ENCODE measurements at regions not wholly inside any gene's neighbourhood (a gene's known extent, or its start where the extent isn't known, plus 50 kb on each side); places are given as distances from the start of the nearest gene placed in this dataset.
"Not testable (repeated sequence)": the region's sequence is repeated elsewhere in the genome, so short reads cannot be mapped to it uniquely, and the experiment has no call there.

DNA sequence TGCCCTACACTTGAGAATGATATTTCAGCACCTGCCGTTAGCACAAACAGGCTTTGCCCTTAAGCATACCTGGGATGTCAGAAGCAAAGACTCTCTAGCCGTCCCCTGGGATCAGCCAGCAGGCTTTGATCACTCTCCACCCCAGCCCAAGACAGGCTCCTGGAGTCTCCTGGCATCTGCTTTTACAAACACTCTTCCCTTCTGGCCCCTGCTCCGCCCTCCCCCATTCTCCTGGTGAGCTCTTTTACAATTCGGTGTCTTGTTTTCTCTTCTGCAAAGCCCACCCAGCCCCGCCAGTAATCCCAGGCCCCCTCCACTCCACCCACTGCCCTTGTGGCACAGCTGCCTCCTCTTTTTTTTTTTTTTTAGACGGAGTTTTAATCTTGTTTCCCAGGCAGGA, 50.4 kb downstream of the KATNIP start:
- ATAC-seq (ENCODE audit: poor library complexity) (no peak), DNase-seq (no peak)
- Mint-ChIP-seq H3K4me3 (no peak overlapping the region), H3K4me1 (ENCODE audit: low read depth) (no peaks in the 10 kb centered on the region), H3K27me3 (no peaks in the 10 kb centered on the region), H3K9me3 (no peaks in the 10 kb centered on the region), H3K36me3 (ENCODE audit: low read depth) (no peaks in the 10 kb centered on the region), H3K27ac (no peak overlapping the region)
- Histone ChIP-seq H3K27ac (ENCODE audit: low read depth in 1 of 2, low read length in 2 of 2) (no peak overlapping the region), H3K36me3 (ENCODE audit: insufficient read depth, low read length) (no peaks in the 10 kb centered on the region), H3K4me3 (ENCODE audit: low read length) (no peak overlapping the region), H3K9me3 (ENCODE audit: control insufficient read depth in 1 of 2, insufficient read depth in 1 of 2, low read length in 2 of 2) (no peaks in the 10 kb centered on the region), H3K27me3 (ENCODE audit: control insufficient read depth in 1 of 2, insufficient read depth in 2 of 2, low read length in 2 of 2) (no peaks in the 10 kb centered on the region), H3K4me1 (ENCODE audit: insufficient read depth, low read length) (no peaks in the 10 kb centered on the region)
- TF ChIP-seq, protein P1, sequence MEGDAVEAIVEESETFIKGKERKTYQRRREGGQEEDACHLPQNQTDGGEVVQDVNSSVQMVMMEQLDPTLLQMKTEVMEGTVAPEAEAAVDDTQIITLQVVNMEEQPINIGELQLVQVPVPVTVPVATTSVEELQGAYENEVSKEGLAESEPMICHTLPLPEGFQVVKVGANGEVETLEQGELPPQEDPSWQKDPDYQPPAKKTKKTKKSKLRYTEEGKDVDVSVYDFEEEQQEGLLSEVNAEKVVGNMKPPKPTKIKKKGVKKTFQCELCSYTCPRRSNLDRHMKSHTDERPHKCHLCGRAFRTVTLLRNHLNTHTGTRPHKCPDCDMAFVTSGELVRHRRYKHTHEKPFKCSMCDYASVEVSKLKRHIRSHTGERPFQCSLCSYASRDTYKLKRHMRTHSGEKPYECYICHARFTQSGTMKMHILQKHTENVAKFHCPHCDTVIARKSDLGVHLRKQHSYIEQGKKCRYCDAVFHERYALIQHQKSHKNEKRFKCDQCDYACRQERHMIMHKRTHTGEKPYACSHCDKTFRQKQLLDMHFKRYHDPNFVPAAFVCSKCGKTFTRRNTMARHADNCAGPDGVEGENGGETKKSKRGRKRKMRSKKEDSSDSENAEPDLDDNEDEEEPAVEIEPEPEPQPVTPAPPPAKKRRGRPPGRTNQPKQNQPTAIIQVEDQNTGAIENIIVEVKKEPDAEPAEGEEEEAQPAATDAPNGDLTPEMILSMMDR (IDR thresholded peaks at IDR 0.05), result no peak
- intact Hi-C loops (cut with DNase I, micrococcal nuclease), result no loop called here
- ChIA-PET POLR2A (no interaction called here), CTCF (no interaction called here)

DNA sequence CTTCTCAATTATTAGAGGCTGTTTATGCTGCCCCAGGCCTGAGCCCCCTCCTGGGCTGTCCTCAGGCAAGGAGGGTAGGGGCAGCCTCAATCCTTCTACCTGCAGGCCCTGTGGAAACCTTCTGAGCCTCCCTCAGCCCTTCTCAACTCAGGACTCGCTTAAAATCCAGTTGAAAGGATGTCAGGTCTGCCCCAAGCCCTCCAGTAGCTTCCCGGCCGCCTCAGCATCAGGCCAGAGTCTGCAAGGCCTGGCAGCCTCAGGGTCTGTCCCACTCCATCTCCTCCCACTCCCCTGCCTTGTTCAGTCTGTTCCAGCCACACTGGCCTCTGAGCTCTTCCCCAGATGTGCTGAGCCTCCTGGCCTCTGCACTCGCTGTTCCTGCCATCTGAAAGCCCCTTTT, 52.2 kb downstream of the KATNIP start:
- Histone ChIP-seq H3K4me1 (ENCODE audit: insufficient read depth, low read length) (no peaks in the 10 kb centered on the region), H3K27ac (ENCODE audit: low read depth in 1 of 2, low read length in 2 of 2) (no peak overlapping the region), H3K9me3 (ENCODE audit: control insufficient read depth in 1 of 2, insufficient read depth in 1 of 2, low read length in 2 of 2) (no peaks in the 10 kb centered on the region), H3K36me3 (ENCODE audit: insufficient read depth, low read length) (no peaks in the 10 kb centered on the region), H3K27me3 (ENCODE audit: control insufficient read depth in 1 of 2, insufficient read depth in 2 of 2, low read length in 2 of 2) (no peaks in the 10 kb centered on the region), H3K4me3 (ENCODE audit: low read length) (no peak overlapping the region)
- Mint-ChIP-seq H3K4me1 (ENCODE audit: low read depth) (no peaks in the 10 kb centered on the region), H3K27me3 (no peaks in the 10 kb centered on the region), H3K27ac (no peak overlapping the region), H3K9me3 (no peaks in the 10 kb centered on the region), H3K36me3 (ENCODE audit: low read depth) (no peaks in the 10 kb centered on the region), H3K4me3 (no peak overlapping the region)
- intact Hi-C loops (cut with DNase I, micrococcal nuclease), result no loop called here
- ChIA-PET POLR2A (no interaction called here), CTCF (no interaction called here)
- TF ChIP-seq, protein P1 (IDR thresholded peaks at IDR 0.05), result no peak
- DNase-seq, result no peak
- no peak for ATAC-seq (ENCODE audit: poor library complexity)

DNA sequence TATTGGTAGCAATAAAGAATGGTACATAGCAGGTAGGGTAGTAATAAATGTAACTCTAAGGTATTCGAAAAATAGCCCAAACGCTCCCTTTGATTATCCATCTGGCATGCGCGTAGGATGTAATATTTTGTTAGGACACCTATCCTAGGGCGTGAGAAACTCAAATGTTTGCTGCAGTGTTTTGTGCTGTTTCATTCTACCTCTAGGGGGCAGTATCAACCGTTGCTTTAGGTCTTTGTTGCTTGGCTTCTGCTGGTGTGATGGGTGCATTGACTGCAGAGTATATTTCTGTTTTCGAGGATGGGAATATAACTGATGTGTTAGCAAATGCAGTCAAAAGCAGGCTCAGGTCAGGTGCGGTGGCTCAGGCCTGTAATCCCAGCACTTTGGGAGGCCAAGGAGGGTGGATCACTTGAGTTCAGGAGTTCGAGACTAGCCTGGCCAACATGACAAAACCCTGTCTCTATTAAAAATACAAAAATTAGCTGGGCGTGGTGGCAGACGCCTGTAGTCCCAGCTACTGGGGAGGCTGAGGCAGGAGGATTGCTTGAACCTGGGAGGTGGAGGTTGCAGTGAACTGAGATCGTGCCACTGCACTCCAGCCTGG, 55.7 kb downstream of the KATNIP start:
- H3K4me1 Mint-ChIP-seq (ENCODE audit: low read depth); H3K27me3 Mint-ChIP-seq; H3K36me3 ChIP-seq (ENCODE audit: insufficient read depth, low read length); H3K36me3 Mint-ChIP-seq (ENCODE audit: low read depth); ATAC-seq (ENCODE audit: poor library complexity); H3K27ac ChIP-seq (ENCODE audit: low read depth in 1 of 2, low read length in 2 of 2); H3K27ac Mint-ChIP-seq; H3K4me3 Mint-ChIP-seq; CTCF ChIA-PET; POLR2A ChIA-PET; H3K27me3 ChIP-seq (ENCODE audit: control insufficient read depth in 1 of 2, insufficient read depth in 2 of 2, low read length in 2 of 2); H3K4me1 ChIP-seq (ENCODE audit: insufficient read depth, low read length); H3K9me3 ChIP-seq (ENCODE audit: control insufficient read depth in 1 of 2, insufficient read depth in 1 of 2, low read length in 2 of 2); H3K9me3 Mint-ChIP-seq; H3K4me3 ChIP-seq (ENCODE audit: low read length); intact Hi-C loops (cut with DNase I, micrococcal nuclease): not testable (repeated sequence)
- TF ChIP-seq, protein P1 (IDR thresholded peaks at IDR 0.05), result peak; percentile 26
- DNase-seq, result peak in 3 of 14 experiments; percentile 8 to 32 (median 30)

All from CD4-positive, alpha-beta T cell (primary cell).